HFF-Myc (cell line): ENCODE measurements at regions not wholly inside any gene's neighbourhood (a gene's known extent, or its start where the extent isn't known, plus 50 kb on each side); places are given as distances from the start of the nearest gene placed in this dataset.

ENCODE experiments used
- DNase-seq: peaks from one replicate; pipeline ENCODE4 v3.0.0-alpha.2; 2011; ENCODE audit warnings: low read depth; ENCODE audit errors: extremely low read depth
- H3K4me3 ChIP-seq: replicated peaks from 2 replicates; pipeline ENCODE4 v1.5.1; 2011; ENCODE audit warnings: low read depth, mild to moderate bottlenecking, control low read depth, low read length
- TF ChIP-seq, protein P1 (sequence below): IDR thresholded peaks from 2 replicates; pipeline ENCODE4 v1.5.1; 2012; ENCODE audit warnings: mild to moderate bottlenecking, low read depth, low read length, control low read depth; ENCODE audit errors: missing control alignments

GRCh38 chr11:70486731-70487130 is 88.4 kb downstream of the CTTN start:
- no peak for DNase-seq
- H3K4me3 ChIP-seq, result no peak overlapping the region
- TF ChIP-seq, protein P1, sequence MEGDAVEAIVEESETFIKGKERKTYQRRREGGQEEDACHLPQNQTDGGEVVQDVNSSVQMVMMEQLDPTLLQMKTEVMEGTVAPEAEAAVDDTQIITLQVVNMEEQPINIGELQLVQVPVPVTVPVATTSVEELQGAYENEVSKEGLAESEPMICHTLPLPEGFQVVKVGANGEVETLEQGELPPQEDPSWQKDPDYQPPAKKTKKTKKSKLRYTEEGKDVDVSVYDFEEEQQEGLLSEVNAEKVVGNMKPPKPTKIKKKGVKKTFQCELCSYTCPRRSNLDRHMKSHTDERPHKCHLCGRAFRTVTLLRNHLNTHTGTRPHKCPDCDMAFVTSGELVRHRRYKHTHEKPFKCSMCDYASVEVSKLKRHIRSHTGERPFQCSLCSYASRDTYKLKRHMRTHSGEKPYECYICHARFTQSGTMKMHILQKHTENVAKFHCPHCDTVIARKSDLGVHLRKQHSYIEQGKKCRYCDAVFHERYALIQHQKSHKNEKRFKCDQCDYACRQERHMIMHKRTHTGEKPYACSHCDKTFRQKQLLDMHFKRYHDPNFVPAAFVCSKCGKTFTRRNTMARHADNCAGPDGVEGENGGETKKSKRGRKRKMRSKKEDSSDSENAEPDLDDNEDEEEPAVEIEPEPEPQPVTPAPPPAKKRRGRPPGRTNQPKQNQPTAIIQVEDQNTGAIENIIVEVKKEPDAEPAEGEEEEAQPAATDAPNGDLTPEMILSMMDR, result no peak

- TF ChIP-seq, protein P1, result no peak
- H3K4me3 ChIP-seq, result no peak overlapping the region
- DNase-seq, result no peak
Observed at GRCh38 chr11:70487160-70487559, 88.8 kb downstream of the CTTN start.

DNA sequence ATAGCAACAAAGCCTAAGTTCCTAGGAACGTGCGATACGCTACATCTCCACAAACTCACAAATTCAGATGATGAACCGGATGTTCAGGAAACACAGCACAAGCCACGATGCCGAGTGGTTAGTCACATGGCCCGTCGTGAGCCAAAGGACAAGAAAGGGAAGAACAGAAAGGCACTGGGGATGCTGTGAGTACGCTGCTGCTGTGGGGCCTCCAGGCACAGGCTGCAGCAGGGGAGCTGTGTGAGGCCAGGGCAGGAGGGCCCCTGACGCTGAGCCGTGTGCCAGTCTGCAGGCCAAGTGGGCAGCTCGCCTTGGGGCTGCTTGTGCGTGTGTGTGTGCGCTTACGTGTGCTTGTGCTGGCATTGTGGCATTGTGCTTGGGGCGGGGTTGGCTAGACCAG is 89.4 kb downstream of the CTTN start:
- no peak for DNase-seq
- H3K4me3 ChIP-seq, result no peak overlapping the region
- TF ChIP-seq, protein P1, result no peak

DNA sequence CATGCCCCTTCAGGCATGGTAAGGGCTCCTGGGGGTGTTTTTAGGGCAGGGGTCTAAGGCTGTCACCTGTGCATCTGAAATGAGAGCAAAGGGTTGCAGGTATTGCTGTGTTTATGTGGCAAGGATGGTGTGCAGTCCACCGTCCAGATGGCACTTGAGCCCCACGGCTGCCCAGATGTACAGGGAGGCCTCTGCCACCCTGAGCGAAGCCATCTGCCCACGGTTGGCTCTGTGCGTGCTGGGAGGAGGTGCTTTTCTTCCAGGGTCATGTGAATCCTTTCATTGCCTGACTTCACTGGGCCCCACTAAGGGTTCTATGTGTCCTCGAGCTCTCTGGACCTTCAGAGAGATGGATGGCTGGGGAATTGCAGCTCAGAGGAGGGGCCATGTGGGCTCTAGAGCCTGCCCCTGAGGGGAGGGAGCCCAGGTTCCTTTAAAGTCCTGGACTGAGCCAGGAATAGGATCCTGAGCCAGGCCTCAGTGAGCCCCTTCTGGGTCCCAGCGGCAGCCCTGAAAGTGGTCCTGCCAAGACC is 89.9 kb downstream of the CTTN start:
- TF ChIP-seq, protein P1, result no peak
- no peak for DNase-seq

GRCh38 chr11:70489276-70489675 is 90.9 kb downstream of the CTTN start:
- TF ChIP-seq, protein P1, result no peak
- no peak for DNase-seq
- no peak overlapping the region for H3K4me3 ChIP-seq

More for the DNA sequence above, 89.9 kb downstream of the CTTN start:
- H3K4me3 ChIP-seq, result no peak overlapping the region

GRCh38 chr11:70490208-70490607 is 91.9 kb downstream of the CTTN start:
- no peak for DNase-seq
- H3K4me3 ChIP-seq, result no peak overlapping the region
- TF ChIP-seq, protein P1, result no peak
